T-helper 2 cell (primary cell): ENCODE measurements at regions not wholly inside any gene's neighbourhood (a gene's known extent, or its start where the extent isn't known, plus 50 kb on each side); places are given as distances from the start of the nearest gene placed in this dataset.
A peak's percentile ranks its signal among the peaks of the same experiment; 100 is the strongest.
"Not testable (repeated sequence)": the region's sequence is repeated elsewhere in the genome, so short reads cannot be mapped to it uniquely, and the experiment has no call there.

Experiments
- DNase-seq, 5 experiments: peaks; one replicate each; pipeline versions ENCODE4 v3.0.0 to v3.0.0-alpha.2; 2012 to 2022

GRCh38 chr2:64251497-64252250, 107.5 kb upstream of the PELI1 start:
- DNase-seq = no peak

GRCh38 chr2:64252251-64252978, 108.2 kb upstream of the PELI1 start:
- DNase-seq = not testable (repeated sequence)

GRCh38 chr2:64253421-64253820, 109.2 kb upstream of the PELI1 start:
- DNase-seq = not testable (repeated sequence)

- no peak for DNase-seq
These were observed 114.3 kb upstream of the PELI1 start for GRCh38 chr2:64258566-64258965.

GRCh38 chr2:64259312-64259711, 115.1 kb upstream of the PELI1 start:
- no peak for DNase-seq

GRCh38 chr2:64260093-64260803, 116.0 kb upstream of the PELI1 start:
- DNase-seq = no peak

GRCh38 chr2:64260817-64261216, 116.6 kb upstream of the PELI1 start:
- peak in 1 of 5 experiments; percentile 29 for DNase-seq

GRCh38 chr2:64262071-64262470, 117.9 kb upstream of the PELI1 start:
- DNase-seq = no peak

- no peak for DNase-seq
These were observed 118.6 kb upstream of the PELI1 start for GRCh38 chr2:64262816-64263215.

GRCh38 chr2:64263315-64263714, 119.1 kb upstream of the PELI1 start:
- no peak for DNase-seq

- DNase-seq = no peak
These were observed 123.5 kb upstream of the PELI1 start for GRCh38 chr2:64267699-64268098.

- no peak for DNase-seq
These were observed 124.3 kb upstream of the PELI1 start for GRCh38 chr2:64268330-64269048.

GRCh38 chr2:64273524-64274398, 129.5 kb upstream of the PELI1 start:
- DNase-seq = no peak

- DNase-seq = no peak
These were observed 130.4 kb upstream of the PELI1 start for GRCh38 chr2:64274399-64275173.

GRCh38 chr2:64275174-64275466, 130.9 kb upstream of the PELI1 start:
- DNase-seq = no peak

- DNase-seq = no peak
These were observed 132.3 kb upstream of the PELI1 start for GRCh38 chr2:64276417-64277095.

GRCh38 chr2:64277101-64277849, 133.1 kb upstream of the PELI1 start:
- DNase-seq = peak in 1 of 5 experiments; percentile 8

- DNase-seq = not testable (repeated sequence)
These were observed 136.6 kb upstream of the PELI1 start for GRCh38 chr2:64280812-64281211.

- DNase-seq = no peak
These were observed 138.9 kb upstream of the PELI1 start for GRCh38 chr2:64283006-64283570.
